ENCODE measurements at regions not wholly inside any gene's neighbourhood (a gene's known extent, or its start where the extent isn't known, plus 50 kb on each side); places are given as distances from the start of the nearest gene placed in this dataset.

DNA sequence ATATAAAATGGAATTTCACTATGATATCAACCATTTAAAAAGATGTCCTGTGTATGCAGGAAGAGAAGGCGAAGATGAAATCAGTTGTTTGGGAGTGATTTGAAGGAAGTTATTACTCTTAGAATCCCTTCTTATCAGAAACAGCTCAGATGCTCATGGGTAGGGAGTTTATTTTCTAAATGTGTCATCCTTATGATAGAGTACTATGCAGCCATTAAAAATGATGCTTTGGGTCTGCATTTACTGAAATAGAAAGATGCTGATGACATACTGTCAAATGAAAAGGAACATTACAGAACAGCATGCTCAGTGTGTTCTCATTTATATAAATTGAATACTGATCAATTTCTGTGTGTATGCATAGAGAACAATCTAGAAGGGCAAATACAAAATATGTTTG is 69.8 kb upstream of the MED13L start (continued):
- TF ChIP-seq MLLT10 (CRISPR knock-in tag; IDR thresholded peaks at IDR 0.05) (no peak), ZBED4 (CRISPR knock-in tag; IDR thresholded peaks at IDR 0.05; ENCODE audit: borderline replicate concordance) (no peak), ARNT (IDR thresholded peaks at IDR 0.05) (no peak), MBD4 (IDR thresholded peaks at IDR 0.05; ENCODE audit: borderline replicate concordance, low read length) (no peak), RXRB (CRISPR knock-in tag; IDR thresholded peaks at IDR 0.05; ENCODE audit: borderline replicate concordance) (no peak), ISL2 (CRISPR knock-in tag; IDR thresholded peaks at IDR 0.05) (no peak), ZNF670 (CRISPR knock-in tag; IDR thresholded peaks at IDR 0.05; ENCODE audit: borderline replicate concordance) (no peak), HDAC6 (IDR thresholded peaks at IDR 0.05; ENCODE audit: low read depth, low read length) (no peak), KMT2B (CRISPR knock-in tag; IDR thresholded peaks at IDR 0.05) (no peak), ZNF691 (CRISPR knock-in tag; IDR thresholded peaks at IDR 0.05; ENCODE audit: borderline replicate concordance, low read depth) (no peak)
- TF ChIP-seq, protein P1, sequence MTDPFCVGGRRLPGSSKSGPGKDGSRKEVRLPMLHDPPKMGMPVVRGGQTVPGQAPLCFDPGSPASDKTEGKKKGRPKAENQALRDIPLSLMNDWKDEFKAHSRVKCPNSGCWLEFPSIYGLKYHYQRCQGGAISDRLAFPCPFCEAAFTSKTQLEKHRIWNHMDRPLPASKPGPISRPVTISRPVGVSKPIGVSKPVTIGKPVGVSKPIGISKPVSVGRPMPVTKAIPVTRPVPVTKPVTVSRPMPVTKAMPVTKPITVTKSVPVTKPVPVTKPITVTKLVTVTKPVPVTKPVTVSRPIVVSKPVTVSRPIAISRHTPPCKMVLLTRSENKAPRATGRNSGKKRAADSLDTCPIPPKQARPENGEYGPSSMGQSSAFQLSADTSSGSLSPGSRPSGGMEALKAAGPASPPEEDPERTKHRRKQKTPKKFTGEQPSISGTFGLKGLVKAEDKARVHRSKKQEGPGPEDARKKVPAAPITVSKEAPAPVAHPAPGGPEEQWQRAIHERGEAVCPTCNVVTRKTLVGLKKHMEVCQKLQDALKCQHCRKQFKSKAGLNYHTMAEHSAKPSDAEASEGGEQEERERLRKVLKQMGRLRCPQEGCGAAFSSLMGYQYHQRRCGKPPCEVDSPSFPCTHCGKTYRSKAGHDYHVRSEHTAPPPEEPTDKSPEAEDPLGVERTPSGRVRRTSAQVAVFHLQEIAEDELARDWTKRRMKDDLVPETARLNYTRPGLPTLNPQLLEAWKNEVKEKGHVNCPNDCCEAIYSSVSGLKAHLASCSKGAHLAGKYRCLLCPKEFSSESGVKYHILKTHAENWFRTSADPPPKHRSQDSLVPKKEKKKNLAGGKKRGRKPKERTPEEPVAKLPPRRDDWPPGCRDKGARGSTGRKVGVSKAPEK (CRISPR knock-in tag; IDR thresholded peaks at IDR 0.05; ENCODE audit: borderline replicate concordance): no peak
- TF ChIP-seq, protein P2, sequence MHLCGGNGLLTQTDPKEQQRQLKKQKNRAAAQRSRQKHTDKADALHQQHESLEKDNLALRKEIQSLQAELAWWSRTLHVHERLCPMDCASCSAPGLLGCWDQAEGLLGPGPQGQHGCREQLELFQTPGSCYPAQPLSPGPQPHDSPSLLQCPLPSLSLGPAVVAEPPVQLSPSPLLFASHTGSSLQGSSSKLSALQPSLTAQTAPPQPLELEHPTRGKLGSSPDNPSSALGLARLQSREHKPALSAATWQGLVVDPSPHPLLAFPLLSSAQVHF (CRISPR knock-in tag; IDR thresholded peaks at IDR 0.05): no peak
